Transverse colon (tissue), 4 donors: ENCODE measurements at regions not wholly inside any gene's neighbourhood (a gene's known extent, or its start where the extent isn't known, plus 50 kb on each side); places are given as distances from the start of the nearest gene placed in this dataset.
"Not testable (repeated sequence)": the region's sequence is repeated elsewhere in the genome, so short reads cannot be mapped to it uniquely, and the experiment has no call there.

Experiments used
- DNase-seq: peaks from one replicate; pipeline ENCODE4 v3.0.0-alpha.2; 2019
- H3K27ac ChIP-seq, 4 donors: fragments of 200-600 bp; sonication (generic); 2 replicates each; pipeline ENCODE4 v1.5.1; 2016 to 2018; ENCODE audit warnings: inconsistent platforms in 4 of 4
- H3K27me3 ChIP-seq: fragments of 200-600 bp; sonication (generic); 2 replicates; pipeline ENCODE4 v1.5.1; 2017; ENCODE audit warnings: inconsistent platforms
- H3K36me3 ChIP-seq, 4 donors: fragments of 200-600 bp; sonication (generic); 2 replicates each; pipeline ENCODE4 v1.5.1; 2017 to 2019; ENCODE audit warnings: inconsistent platforms in 4 of 4
- H3K4me1 ChIP-seq, 4 donors: fragments of 200-600 bp; sonication (generic); 2 replicates each; pipeline ENCODE4 v1.5.1; 2017 to 2020; ENCODE audit warnings: inconsistent platforms in 4 of 4
- H3K4me3 ChIP-seq, 4 donors: fragments of 200-600 bp; sonication (generic); 1 replicate in 1 of 4; 2 replicates in 3 of 4; pipeline versions ENCODE4 v1.5.1 to v1.6.1; 2017 to 2019; ENCODE audit warnings: inconsistent platforms in 4 of 4
- H3K9me3 ChIP-seq, 2 donors: fragments of 200-600 bp; sonication (generic); 2 replicates each; pipeline ENCODE4 v1.5.1; 2017 to 2019; ENCODE audit warnings: inconsistent platforms in 2 of 2
- EP300 ChIP-seq: sonication (generic); formaldehyde crosslinking; IDR thresholded peaks from one replicate; pipeline ENCODE4 v1.6.1; 2017; ENCODE audit warnings: antibody characterized with exemption, low read depth
- POLR2A ChIP-seq: fragments of 450-650 bp; IDR thresholded peaks from one replicate; pipeline ENCODE4 v1.6.1; 2016; ENCODE audit warnings: antibody characterized with exemption, mild to moderate bottlenecking, moderate library complexity
- POLR2AphosphoS5 ChIP-seq, 3 donors: sonication (generic); formaldehyde crosslinking; IDR thresholded peaks; one replicate each; pipeline ENCODE4 v1.6.1; 2016; ENCODE audit warnings: antibody characterized with exemption in 3 of 3
- WGBS, 2 donors: methylation state at CpG; one replicate each; pipeline ENCODE4 v1.1.5; 2018; ENCODE audit warnings: low coverage in 1 of 2; 5-methylcytosine and 5-hydroxymethylcytosine counted together
- in situ Hi-C, 4 donors: fragments of 200-750 bp; cut with MboI; loops; one replicate each; pipeline versions ENCODE4 v1.15.0 to v1.15.1; 2017; ENCODE audit warnings: low sequenced_read_pairs in 3 of 4, low pct_ligation_motif_present in 1 of 4, low pct_unique_long_range_greater_than_20kb in 1 of 4
- intact Hi-C: fragments of 100-400 bp; cut with DNase I; formaldehyde crosslinking; loops from one replicate; pipeline ENCODE4 v1.15.1; 2023; ENCODE audit warnings: low total_unique reads
- TF ChIP-seq, protein P1 (sequence below), 5 experiments: fragments of 200-600 bp in 3 of 5; fragments of 450-650 bp in 2 of 5; sonication (generic) in 3 of 5; IDR thresholded peaks; 1 replicate in 2 of 5; 2 replicates in 3 of 5; pipeline ENCODE4 v1.5.1; 2016 to 2017; ENCODE audit warnings: antibody characterized with exemption in 5 of 5, inconsistent platforms in 3 of 5, mild to moderate bottlenecking in 2 of 5, moderate library complexity in 1 of 5

GRCh38 chr10:78419481-78420265 is 386.0 kb downstream of the RPS24 start:
- H3K27ac ChIP-seq = no peak overlapping the region
- in situ Hi-C loops = no loop called here
- H3K36me3 ChIP-seq = no peaks in the 10 kb centered on the region
- no peaks in the 10 kb centered on the region for H3K9me3 ChIP-seq
- TF ChIP-seq, protein P1, sequence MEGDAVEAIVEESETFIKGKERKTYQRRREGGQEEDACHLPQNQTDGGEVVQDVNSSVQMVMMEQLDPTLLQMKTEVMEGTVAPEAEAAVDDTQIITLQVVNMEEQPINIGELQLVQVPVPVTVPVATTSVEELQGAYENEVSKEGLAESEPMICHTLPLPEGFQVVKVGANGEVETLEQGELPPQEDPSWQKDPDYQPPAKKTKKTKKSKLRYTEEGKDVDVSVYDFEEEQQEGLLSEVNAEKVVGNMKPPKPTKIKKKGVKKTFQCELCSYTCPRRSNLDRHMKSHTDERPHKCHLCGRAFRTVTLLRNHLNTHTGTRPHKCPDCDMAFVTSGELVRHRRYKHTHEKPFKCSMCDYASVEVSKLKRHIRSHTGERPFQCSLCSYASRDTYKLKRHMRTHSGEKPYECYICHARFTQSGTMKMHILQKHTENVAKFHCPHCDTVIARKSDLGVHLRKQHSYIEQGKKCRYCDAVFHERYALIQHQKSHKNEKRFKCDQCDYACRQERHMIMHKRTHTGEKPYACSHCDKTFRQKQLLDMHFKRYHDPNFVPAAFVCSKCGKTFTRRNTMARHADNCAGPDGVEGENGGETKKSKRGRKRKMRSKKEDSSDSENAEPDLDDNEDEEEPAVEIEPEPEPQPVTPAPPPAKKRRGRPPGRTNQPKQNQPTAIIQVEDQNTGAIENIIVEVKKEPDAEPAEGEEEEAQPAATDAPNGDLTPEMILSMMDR (IDR thresholded peaks at IDR 0.05) = no peak
- TF ChIP-seq POLR2AphosphoS5 (IDR thresholded peaks at IDR 0.05) (no peak), POLR2A (no peak), EP300 (no peak)
- no peak for DNase-seq
- H3K27me3 ChIP-seq = no peaks in the 10 kb centered on the region
- intact Hi-C loops = no loop called here
- H3K4me1 ChIP-seq = no peaks in the 10 kb centered on the region
- H3K4me3 ChIP-seq = no peak overlapping the region
- WGBS, 2 donors = 84 to 100% methylated on average over 1 to 14 of the region's 14 CpGs

- no peak overlapping the region for H3K4me3 ChIP-seq
- H3K27ac ChIP-seq = no peak overlapping the region
- no peaks in the 10 kb centered on the region for H3K27me3 ChIP-seq
- DNase-seq = no peak
- H3K36me3 ChIP-seq = no peaks in the 10 kb centered on the region
- TF ChIP-seq, protein P1 (IDR thresholded peaks at IDR 0.05) = no peak
- no peak for TF ChIP-seq POLR2AphosphoS5 (IDR thresholded peaks at IDR 0.05)
- no peak for TF ChIP-seq EP300
- TF ChIP-seq POLR2A = no peak
- H3K4me1 ChIP-seq = no peaks in the 10 kb centered on the region
- intact Hi-C loops (no loop called here), in situ Hi-C loops (no loop called here)
- peaks cover 0 to 10% of the 10 kb centered on the region in 2 donors for H3K9me3 ChIP-seq
- WGBS, 2 donors = 82 to 96% methylated on average over 8 to 16 of the region's 16 CpGs
These were observed 387.5 kb downstream of the RPS24 start for GRCh38 chr10:78420946-78421735.

DNA sequence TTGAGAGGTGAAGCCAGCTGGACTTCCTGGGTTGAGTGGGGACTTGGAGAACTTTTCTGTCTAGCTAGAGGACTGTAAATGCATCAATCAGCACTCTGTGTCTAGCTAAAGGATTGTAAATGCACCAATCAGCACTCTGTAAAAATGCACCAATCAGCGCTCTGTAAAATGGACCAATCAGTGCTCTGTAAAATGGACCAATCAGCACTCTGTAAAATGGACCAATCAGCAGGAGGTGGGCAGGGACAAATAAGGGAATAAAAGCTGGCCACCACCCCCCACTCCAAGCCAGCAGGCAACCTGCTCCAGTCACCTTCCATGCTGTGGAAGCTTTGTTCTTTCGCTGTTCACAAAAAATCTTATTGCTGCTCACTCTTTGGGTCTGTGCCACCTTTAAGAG is 390.4 kb downstream of the RPS24 start:
- H3K27ac ChIP-seq, intact Hi-C loops, H3K27me3 ChIP-seq, DNase-seq, H3K4me3 ChIP-seq, in situ Hi-C loops, H3K4me1 ChIP-seq, H3K36me3 ChIP-seq: not testable (repeated sequence)
- WGBS, 2 donors = 100% methylated on average over 2 of the region's 2 CpGs; no CpG with 5 or more reads in 1 of the 2 donors
- H3K9me3 ChIP-seq = peaks cover 0 to 10% of the 10 kb centered on the region in 2 donors

DNA sequence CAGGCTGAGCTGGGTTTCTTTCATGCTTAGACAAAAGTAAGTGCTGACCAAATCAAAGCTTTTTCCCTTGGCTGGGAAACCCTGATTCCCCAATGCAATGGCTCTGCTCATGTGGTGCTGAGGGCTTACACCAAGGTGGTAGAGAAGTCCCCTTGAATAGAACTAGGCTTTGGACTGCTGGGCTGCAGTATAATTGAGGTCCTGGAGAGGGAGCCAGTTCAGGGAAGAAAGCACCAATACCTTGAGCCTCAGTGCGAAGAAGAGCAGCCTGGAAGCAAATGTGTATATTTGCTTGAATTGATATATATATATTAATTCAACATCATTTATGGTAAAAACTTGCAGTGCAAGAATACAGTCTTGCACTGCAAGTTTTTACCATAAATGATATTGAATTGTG is 391.1 kb downstream of the RPS24 start:
- H3K4me1 ChIP-seq = no peaks in the 10 kb centered on the region
- peaks cover 0 to 10% of the 10 kb centered on the region in 2 donors for H3K9me3 ChIP-seq
- in situ Hi-C loops = no loop called here
- no peaks in the 10 kb centered on the region for H3K27me3 ChIP-seq
- no peak for DNase-seq
- intact Hi-C loops = no loop called here
- TF ChIP-seq POLR2A = no peak
- TF ChIP-seq, protein P1 (IDR thresholded peaks at IDR 0.05) = peak; percentile 10 to 46 (median 30)
- 72 to 100% methylated on average over 1 of the region's 1 CpG for WGBS, 2 donors
- H3K27ac ChIP-seq = no peak overlapping the region
- no peak overlapping the region for H3K4me3 ChIP-seq
- no peaks in the 10 kb centered on the region for H3K36me3 ChIP-seq
